ENCODE measurements at regions not wholly inside any gene's neighbourhood (a gene's known extent, or its start where the extent isn't known, plus 50 kb on each side); places are given as distances from the start of the nearest gene placed in this dataset.

DNA sequence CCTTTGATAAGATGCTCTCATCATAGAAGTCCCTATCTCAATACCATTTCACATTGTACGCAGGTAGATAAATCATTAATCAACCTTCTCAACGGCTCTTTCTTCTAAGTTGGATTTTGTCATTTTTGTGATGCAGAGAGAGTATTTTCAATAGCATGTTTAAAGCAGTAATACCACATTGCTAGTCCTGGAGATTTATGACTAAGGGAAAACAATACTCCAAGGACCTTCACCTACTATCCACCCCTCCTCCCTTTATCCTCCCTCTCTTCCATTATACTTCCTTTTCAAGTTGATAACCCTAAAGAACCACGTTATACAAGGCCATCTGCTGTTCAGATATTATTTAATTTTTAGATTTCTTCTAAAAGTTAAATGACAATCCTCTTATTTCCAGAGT lies 65.3 kb upstream of the CHMP2B start:
- intact Hi-C loops (cut with DNase I): no loop called here
- ATAC-seq: no peak

GRCh38 chr3:87161417-87161816 lies 65.7 kb upstream of the CHMP2B start:
- DNase-seq (no peak), ATAC-seq (no peak)
- TF ChIP-seq, protein P1, sequence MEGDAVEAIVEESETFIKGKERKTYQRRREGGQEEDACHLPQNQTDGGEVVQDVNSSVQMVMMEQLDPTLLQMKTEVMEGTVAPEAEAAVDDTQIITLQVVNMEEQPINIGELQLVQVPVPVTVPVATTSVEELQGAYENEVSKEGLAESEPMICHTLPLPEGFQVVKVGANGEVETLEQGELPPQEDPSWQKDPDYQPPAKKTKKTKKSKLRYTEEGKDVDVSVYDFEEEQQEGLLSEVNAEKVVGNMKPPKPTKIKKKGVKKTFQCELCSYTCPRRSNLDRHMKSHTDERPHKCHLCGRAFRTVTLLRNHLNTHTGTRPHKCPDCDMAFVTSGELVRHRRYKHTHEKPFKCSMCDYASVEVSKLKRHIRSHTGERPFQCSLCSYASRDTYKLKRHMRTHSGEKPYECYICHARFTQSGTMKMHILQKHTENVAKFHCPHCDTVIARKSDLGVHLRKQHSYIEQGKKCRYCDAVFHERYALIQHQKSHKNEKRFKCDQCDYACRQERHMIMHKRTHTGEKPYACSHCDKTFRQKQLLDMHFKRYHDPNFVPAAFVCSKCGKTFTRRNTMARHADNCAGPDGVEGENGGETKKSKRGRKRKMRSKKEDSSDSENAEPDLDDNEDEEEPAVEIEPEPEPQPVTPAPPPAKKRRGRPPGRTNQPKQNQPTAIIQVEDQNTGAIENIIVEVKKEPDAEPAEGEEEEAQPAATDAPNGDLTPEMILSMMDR (IDR thresholded peaks at IDR 0.05): no peak
- Histone ChIP-seq H3K27me3 (no peaks in the 10 kb centered on the region), H3K4me3 (no peak overlapping the region), H3K9me3 (no peaks in the 10 kb centered on the region), H3K4me1 (no peaks in the 10 kb centered on the region), H3K36me3 (no peaks in the 10 kb centered on the region), H3K27ac (no peak overlapping the region)
- intact Hi-C loops (cut with DNase I): no loop called here

More for the DNA sequence above, 65.3 kb upstream of the CHMP2B start:
- DNase-seq: no peak
- Histone ChIP-seq H3K27ac (no peak overlapping the region), H3K4me1 (no peaks in the 10 kb centered on the region), H3K4me3 (no peak overlapping the region), H3K27me3 (no peaks in the 10 kb centered on the region), H3K9me3 (no peaks in the 10 kb centered on the region), H3K36me3 (no peaks in the 10 kb centered on the region)
- TF ChIP-seq, protein P1 (IDR thresholded peaks at IDR 0.05): no peak

GRCh38 chr3:87161013-87161412 lies 66.1 kb upstream of the CHMP2B start:
- Histone ChIP-seq H3K36me3 (no peaks in the 10 kb centered on the region), H3K9me3 (no peaks in the 10 kb centered on the region), H3K27ac (no peak overlapping the region), H3K4me1 (no peaks in the 10 kb centered on the region), H3K27me3 (no peaks in the 10 kb centered on the region), H3K4me3 (no peak overlapping the region)
- DNase-seq: no peak
- TF ChIP-seq, protein P1 (IDR thresholded peaks at IDR 0.05): no peak
- no peak for ATAC-seq
- intact Hi-C loops (cut with DNase I): no loop called here

GRCh38 chr3:87158823-87159222 lies 68.3 kb upstream of the CHMP2B start:
- H3K4me3 ChIP-seq: no peak overlapping the region
- no peaks in the 10 kb centered on the region for H3K4me1 ChIP-seq
- H3K27me3 ChIP-seq: no peaks in the 10 kb centered on the region
- no peaks in the 10 kb centered on the region for H3K36me3 ChIP-seq
- DNase-seq (no peak), ATAC-seq (no peak)
- intact Hi-C loops (cut with DNase I): no loop called here
- H3K27ac ChIP-seq: no peak overlapping the region
- no peaks in the 10 kb centered on the region for H3K9me3 ChIP-seq
- TF ChIP-seq, protein P1 (IDR thresholded peaks at IDR 0.05): no peak

DNA sequence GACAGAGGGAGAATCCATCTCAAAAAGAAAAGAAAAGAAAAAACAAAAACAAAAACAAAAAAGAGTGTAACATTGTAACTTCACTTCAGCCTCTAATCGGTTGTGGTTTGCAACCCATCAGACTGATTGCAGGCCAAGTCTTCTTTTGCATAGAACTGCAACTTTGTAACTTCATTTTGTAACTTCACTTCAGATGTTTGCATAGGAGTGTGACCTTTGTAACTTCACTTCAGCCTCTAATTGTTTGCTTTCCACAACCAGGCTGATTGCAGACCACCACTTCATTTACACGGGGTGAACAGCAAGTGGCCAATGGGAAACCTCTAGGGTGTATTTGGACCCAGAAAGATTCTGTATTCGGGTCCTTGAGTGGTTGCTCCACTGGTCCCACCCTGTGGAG lies 79.1 kb upstream of the CHMP2B start:
- intact Hi-C loops (cut with DNase I): no loop called here
- Histone ChIP-seq H3K4me3 (no peak overlapping the region), H3K4me1 (no peaks in the 10 kb centered on the region), H3K27me3 (no peaks in the 10 kb centered on the region), H3K36me3 (no peaks in the 10 kb centered on the region), H3K9me3 (peaks cover 0 to 6% of the 10 kb centered on the region in 2 donors), H3K27ac (no peak overlapping the region)
- no peak for DNase-seq
- no peak for ATAC-seq
- TF ChIP-seq, protein P1 (IDR thresholded peaks at IDR 0.05): no peak
